Jurkat, Clone E6-1 (cell line): ENCODE measurements at regions not wholly inside any gene's neighbourhood (a gene's known extent, or its start where the extent isn't known, plus 50 kb on each side); places are given as distances from the start of the nearest gene placed in this dataset.
"Not testable (repeated sequence)": the region's sequence is repeated elsewhere in the genome, so short reads cannot be mapped to it uniquely, and the experiment has no call there.

Source experiments
- DNase-seq: peaks from one replicate; pipeline ENCODE4 v3.0.0-alpha.2; 2011; ENCODE audit warnings: low read depth, low spot score
- H3K4me3 ChIP-seq: 2 replicates; pipeline ENCODE4 v1.5.1; 2011; ENCODE audit warnings: mild to moderate bottlenecking, low read length, control low read depth, moderate library complexity

GRCh38 chr18:54662986-54663385, 71.9 kb downstream of the DYNAP start:
- DNase-seq, result no peak

GRCh38 chr18:54669701-54670100, 78.7 kb downstream of the DYNAP start:
- H3K4me3 ChIP-seq, DNase-seq: not testable (repeated sequence)

More at GRCh38 chr18:54662986-54663385, 71.9 kb downstream of the DYNAP start:
- no peak overlapping the region for H3K4me3 ChIP-seq

- peak; percentile 28 for DNase-seq
- no peak overlapping the region for H3K4me3 ChIP-seq
These were observed 80.3 kb downstream of the DYNAP start for GRCh38 chr18:54671291-54671881.

DNA sequence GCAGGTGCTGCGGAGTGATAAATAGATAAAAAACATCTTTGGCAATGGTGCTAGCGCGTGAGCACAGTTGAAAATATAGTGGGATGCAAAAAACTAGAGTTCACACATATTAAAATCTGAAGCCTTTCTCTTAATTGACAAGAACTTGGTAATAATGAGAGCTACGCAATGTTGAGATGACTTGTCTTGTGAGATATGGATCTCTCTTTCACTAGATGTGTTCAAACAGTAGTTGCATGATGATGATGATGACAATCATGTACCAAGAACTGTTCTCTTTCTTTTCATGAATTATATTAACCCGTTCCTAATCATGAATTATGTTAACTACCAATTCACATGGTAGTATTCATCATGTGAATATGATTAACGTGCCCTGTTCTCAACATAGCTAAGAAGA, 81.1 kb downstream of the DYNAP start:
- no peak overlapping the region for H3K4me3 ChIP-seq
- DNase-seq, result no peak

GRCh38 chr18:54672846-54673475, 81.9 kb downstream of the DYNAP start:
- no peak for DNase-seq
- no peak overlapping the region for H3K4me3 ChIP-seq

DNA sequence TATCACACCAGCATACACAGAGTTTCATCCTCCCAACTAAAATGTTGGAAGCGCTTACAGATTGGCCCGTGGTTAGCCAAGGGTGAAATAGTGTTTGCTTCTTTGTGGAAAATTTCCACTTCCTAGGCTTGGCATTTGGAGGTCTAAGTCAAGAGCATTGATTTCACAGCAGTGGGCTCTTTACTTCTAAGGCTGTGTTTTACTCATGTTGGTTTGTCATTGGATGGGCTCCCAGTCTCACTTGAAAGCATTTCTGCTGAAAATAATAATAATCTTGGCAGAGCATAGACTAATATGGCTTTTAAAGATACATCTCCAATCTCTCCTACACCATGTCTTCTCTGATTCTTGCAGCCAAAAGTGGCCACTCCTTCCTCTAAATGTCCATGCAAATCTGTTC, 82.9 kb downstream of the DYNAP start:
- no peak overlapping the region for H3K4me3 ChIP-seq
- no peak for DNase-seq

DNA sequence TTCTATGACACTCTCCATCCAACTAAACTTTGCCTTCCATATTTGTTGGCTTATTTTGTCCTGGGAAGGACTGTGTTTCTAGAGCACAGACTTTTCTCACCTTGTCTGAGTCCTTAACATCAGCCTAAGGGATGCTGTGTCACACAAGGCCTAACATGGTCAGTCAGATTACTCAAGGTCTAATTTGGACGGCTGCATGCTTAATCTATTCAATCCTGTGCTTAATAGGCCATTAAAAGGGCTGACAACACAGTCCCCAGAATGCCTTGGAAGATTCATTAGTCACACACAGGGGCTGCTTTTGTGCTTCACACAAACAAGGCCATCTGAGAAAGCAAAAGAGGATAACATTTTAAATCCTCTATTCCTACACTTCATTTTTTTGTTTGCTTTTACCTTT, 84.0 kb downstream of the DYNAP start:
- no peak for DNase-seq
- no peak overlapping the region for H3K4me3 ChIP-seq

DNA sequence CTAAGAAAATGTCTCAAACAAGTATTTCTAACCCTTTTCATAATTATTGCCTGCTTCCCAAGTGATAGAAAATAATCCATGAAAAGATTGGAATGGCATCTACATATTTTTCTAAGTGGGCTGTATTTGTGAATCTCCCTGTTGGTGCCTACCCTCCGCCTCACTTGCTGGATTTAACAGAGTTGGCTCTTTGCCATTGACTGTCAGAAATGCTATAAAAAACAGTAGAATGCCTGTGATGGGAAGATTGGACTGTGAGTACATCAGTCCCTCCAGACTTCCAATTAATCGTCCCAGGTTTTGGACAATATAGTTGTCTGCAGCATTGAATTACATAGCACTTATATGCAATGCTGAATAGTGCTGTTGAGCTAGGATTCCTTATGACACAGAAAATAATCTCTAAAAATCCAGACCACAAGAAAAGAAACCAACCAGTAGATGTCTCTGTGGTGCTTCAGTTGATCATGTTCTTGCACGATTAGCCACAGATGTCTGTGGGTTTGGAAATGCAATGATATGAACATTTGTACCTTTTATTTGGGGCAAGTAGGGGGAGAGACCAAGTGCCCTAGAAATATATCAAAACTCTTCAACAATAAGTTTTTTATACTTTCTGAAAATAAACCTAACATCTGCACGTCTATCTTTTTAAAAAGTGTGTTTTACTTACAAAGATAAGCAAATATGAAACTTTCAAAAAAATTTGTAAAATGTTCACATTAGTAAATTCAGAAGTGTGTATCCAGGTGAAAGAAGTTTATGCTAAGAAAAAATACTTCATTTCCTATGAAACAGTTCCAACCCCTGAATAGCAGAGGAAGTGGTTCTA, 88.5 kb downstream of the DYNAP start:
- peak; percentile 50 for DNase-seq
- no peak overlapping the region for H3K4me3 ChIP-seq

GRCh38 chr18:54684784-54685183, 93.7 kb downstream of the DYNAP start:
- no peak overlapping the region for H3K4me3 ChIP-seq
- DNase-seq, result no peak

- no peak overlapping the region for H3K4me3 ChIP-seq
- DNase-seq, result no peak
These were observed 98.3 kb downstream of the DYNAP start for GRCh38 chr18:54689319-54689718.

DNA sequence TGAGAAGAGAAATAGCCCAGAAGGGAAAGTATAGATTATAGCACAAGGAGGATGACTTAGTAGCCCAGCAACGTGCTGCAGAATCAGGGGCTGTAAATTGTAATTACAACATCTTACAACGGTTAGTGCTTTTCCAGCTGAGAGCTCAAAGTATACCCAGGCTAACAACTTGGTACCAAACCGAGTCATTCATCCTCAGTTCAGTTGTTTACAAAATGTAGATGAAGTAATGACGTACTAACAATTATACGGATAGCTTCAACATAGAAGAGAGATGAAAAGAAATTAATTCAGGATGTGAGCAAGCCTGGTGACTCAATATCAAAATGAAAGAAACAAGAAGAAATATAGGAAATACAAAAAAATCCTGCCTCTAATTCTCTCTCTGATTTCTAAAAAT, 99.2 kb downstream of the DYNAP start:
- no peak overlapping the region for H3K4me3 ChIP-seq

DNA sequence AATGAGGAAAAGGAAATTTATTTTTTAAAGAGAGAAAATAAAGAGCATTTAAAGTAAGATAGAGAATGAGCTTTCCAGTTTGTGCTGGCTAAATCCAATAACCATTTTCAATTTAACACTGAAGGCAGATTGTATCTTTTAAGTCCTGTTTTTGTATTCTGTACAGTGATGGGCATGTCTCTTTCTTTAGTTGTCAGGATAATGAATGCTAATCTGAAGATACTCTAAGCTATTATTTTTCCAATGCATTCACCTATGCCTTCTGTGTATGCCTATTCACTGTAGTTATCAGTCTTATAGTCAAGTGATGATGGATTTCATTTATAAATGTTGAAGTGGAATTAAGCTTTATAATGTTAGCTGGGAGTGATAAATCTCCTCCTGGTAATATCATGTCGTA, 101.4 kb downstream of the DYNAP start:
- H3K4me3 ChIP-seq, result no peak overlapping the region
- DNase-seq, result no peak

More for the DNA sequence above, 99.2 kb downstream of the DYNAP start:
- no peak for DNase-seq

- no peak for DNase-seq
- H3K4me3 ChIP-seq, result no peak overlapping the region
These were observed 105.7 kb downstream of the DYNAP start for GRCh38 chr18:54696616-54697293.

DNA sequence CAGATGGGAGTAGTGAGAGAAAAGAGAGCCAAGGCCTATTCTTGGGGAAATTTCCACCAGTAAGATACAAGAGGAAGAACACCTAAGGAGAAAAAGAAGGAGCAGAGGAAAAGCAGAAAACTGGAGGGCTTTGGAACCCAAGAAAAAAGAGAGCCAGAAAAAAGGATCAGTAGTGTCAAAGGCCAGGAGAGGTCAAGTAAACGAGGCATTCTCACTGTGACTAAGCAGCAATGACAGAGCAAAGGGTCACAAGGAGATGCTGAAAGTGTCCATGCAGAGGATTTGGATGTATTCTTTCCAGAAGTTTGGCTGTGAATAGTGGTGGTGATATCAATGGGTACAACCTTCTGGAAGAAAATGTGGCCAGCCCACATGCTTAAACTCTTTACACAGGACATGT, 109.5 kb downstream of the DYNAP start:
- DNase-seq, result no peak
- no peak overlapping the region for H3K4me3 ChIP-seq

DNA sequence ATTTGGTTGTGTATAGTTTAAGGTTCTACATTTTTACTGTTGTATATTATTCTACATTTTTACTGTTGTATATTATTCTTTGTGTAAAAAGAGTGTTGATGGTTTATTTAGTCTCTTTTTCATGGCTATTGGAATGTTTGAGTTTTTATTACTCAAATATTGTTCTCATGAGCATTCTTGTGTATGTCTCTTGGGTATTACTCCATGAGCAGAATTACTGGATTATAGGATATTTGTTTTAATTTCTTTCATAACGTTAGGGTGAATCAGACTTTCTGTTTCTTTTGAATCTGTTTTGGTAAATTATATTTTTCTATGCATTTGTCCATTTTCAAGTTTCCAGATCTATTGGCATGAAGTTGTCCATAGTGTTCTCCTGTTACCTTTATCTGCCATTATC, 111.6 kb downstream of the DYNAP start:
- DNase-seq, result no peak
- H3K4me3 ChIP-seq, result no peak overlapping the region

DNA sequence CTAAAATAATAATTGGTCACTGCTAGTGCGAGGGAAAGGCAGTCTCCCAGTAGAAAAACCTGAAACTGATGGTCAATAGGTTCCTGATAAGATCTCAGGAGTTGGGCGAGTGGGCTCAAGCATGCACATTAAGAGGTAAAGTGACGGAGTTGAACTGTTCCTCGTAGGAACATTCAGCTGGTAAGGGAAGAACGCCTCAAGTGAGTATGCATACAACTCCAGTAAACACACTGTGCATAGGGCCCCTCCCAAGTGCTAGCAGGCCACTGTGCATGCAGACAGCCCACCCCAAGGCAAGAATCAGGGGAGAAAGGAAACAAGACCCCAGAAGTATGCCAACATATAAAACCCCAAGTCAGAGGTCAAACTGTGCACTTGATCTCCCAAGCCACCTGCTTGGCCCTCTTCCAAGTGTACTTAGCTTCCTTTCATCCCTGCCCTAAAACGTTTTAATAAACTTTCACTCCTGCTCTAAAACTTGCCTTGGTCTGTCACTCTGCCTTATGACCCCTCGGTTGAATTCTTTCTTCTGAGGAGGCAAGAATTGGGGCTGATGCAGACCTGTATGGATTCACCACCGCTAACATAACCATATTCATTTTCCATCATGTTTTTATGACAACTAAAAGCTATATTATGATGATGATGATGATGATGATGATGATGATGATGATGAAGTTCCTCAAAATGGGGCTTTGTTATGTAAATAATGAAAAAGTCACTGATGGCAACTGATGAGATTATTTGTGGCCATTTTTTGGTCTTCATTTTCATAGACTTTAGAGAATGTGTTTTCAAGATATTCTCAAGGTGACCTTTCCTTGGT, 118.0 kb upstream of the RAB27B start:
- H3K4me3 ChIP-seq, result no peak overlapping the region
- DNase-seq, result no peak

GRCh38 chr18:54710900-54711281, 117.4 kb upstream of the RAB27B start:
- DNase-seq, result no peak
- no peak overlapping the region for H3K4me3 ChIP-seq

DNA sequence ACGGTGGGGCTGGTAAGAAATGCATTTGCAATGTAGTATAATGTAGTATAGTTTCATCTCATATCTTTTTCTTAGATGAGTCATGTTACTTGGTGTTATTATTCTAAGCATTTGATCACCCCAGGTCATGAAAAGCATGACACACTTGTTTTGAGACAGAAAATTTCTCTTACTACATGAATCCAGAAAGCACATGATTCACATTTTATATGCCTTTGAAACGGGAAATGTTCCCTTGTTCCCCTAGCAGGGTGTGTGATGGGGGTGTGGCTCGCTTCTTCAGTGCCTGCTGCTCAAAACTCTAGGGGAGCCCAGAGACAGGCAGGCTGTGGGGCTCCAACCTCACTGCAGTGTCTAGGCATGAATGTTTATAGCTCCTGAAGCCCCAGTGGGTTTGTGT, 116.0 kb upstream of the RAB27B start:
- no peak overlapping the region for H3K4me3 ChIP-seq
- no peak for DNase-seq

GRCh38 chr18:54712758-54713157, 115.5 kb upstream of the RAB27B start:
- no peak for DNase-seq
- no peak overlapping the region for H3K4me3 ChIP-seq
